Ovary (tissue), 7 donors: ENCODE measurements at regions not wholly inside any gene's neighbourhood (a gene's known extent, or its start where the extent isn't known, plus 50 kb on each side); places are given as distances from the start of the nearest gene placed in this dataset.
"Not testable (repeated sequence)": the region's sequence is repeated elsewhere in the genome, so short reads cannot be mapped to it uniquely, and the experiment has no call there.

Experiments used
- DNase-seq, 5 donors: peaks; one replicate each; pipeline ENCODE4 v3.0.0-alpha.2; 2019 to 2020
- H3K27ac ChIP-seq, 2 donors: fragments of 200-600 bp; one replicate each; pipeline versions ENCODE4 v1.5.1 to v1.8.0; 2019 to 2022
- H3K27me3 ChIP-seq: fragments of 200-600 bp; one replicate; pipeline ENCODE4 v1.8.0; 2022
- H3K36me3 ChIP-seq: fragments of 200-600 bp; sonication (generic); one replicate; pipeline ENCODE4 v1.5.1; 2019
- H3K4me1 ChIP-seq: one replicate; pipeline ENCODE4 v1.8.1; 2013; ENCODE audit warnings: mild to moderate bottlenecking, moderate library complexity; ENCODE audit not compliant: insufficient read depth
- H3K4me3 ChIP-seq: fragments of 200-600 bp; sonication (generic); one replicate; pipeline ENCODE4 v1.5.1; 2017
- H3K9me3 ChIP-seq, 2 donors: fragments of 200-600 bp in 1 of 2; sonication (generic) in 1 of 2; one replicate each; pipeline versions ENCODE4 v1.5.1 to v1.8.1; 2013 to 2019; ENCODE audit warnings: mild to moderate bottlenecking in 1 of 2, moderate library complexity in 1 of 2
- WGBS, 3 donors: extraction: QIAGEN DNeasy Blood & Tissue Kit in 1 of 3; methylation state at CpG; one replicate each; pipeline versions ENCODE4 v1.1.5 to v1.1.7; 2013 to 2017; 5-methylcytosine and 5-hydroxymethylcytosine counted together
- intact Hi-C, 4 donors: fragments of 100-400 bp; cut with DNase I; formaldehyde crosslinking; loops; one replicate each; pipeline versions ENCODE4 v1.11.0 to v1.15.1; 2022 to 2023
- donor health status: DM: no; HTN: no; CAD: no; lungs with moderate emphysema.
- donor health status: DM: no; HTN: no; CAD: no.
- donor health status: Bipolar disorder and iron deficiency.
- donor health status: DM: no; HTN: no; CAD: no.
- donor health status: DM: yes; HTN: yes; CAD: no.

DNA sequence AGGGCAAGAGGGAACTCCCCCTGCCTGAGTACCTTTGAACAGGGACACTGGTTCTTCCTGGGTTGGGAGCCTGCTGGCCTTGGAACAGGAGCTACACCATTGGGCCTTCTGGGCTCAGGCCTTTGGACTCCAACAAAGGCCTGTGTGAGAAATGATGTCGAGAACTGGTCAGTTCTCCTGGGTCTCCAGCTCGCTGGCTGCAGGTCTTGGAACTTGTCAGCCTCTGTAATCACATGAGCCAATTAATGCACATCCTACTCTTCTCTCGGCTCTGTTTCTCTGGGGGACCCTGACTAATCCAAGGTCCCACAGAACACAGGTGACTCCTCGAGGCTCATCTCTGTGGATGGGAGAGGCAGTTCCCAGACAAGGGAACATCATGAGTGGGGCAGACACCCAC lies 104.7 kb upstream of the PLGLB2 start:
- H3K27ac ChIP-seq, H3K4me1 ChIP-seq, DNase-seq, intact Hi-C loops, H3K36me3 ChIP-seq, H3K4me3 ChIP-seq, H3K27me3 ChIP-seq, H3K9me3 ChIP-seq: not testable (repeated sequence)
- 100% methylated on average over 2 to 4 of the region's 4 CpGs for WGBS, 3 donors

DNA sequence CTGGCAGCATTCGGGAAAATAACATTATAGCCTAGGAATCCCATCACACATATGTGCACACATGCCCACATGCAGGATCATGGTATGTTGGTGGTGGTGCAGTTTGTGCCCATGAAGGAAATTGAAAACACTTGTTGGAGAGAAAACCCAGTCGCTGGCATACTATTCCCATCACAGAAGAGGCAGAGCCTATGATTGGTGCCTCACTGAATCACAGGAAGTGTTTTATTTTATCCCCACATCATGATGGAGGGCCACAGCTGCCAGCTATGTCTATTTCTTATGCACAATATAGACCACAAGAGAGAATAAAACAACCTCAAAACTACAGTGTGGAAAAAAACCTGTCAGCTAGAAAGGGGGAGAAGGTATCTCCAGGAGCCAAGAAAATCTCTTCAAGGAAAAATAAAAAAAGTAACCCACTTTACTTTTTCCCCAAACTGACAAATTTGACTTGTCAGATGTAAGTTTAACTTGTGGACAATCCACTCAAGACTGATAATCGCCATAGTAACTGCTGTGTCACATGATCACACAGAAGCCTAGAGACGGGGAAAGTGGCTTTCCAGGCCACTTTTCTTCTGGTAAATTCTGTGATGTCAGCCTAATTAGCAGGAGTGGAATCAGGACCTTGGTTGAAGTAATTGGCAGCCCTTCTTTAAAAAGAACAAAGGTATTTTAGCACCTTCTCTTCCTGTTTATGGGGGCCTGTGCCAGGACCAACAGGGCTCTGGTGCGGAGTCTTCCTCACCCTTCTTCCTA lies 100.0 kb upstream of the PLGLB2 start:
- H3K4me1 ChIP-seq, H3K9me3 ChIP-seq, H3K27me3 ChIP-seq, H3K27ac ChIP-seq, intact Hi-C loops, DNase-seq, H3K36me3 ChIP-seq, H3K4me3 ChIP-seq: not testable (repeated sequence)
- WGBS, 3 donors: 64 to 68% (median 66%) methylated on average over 3 of the region's 5 CpGs

DNA sequence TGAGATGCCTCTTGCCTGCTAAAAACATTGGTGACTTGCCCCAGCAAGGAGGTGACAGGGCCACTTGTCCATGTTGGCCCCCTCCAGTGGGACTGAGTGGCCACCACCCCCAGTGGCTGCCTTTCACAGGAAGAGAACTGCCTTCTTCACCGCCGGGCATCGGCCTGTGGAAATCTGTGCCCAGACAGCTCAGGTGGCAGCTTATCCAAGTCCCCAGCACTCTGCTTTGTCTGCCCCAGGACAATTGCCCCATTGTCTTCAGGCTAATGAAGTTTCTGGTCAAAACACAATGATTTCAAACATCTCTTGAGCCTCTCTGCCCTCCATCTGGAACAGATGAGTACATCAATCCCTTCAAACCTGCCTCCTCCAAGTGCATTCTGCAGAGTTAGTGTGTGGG lies 99.1 kb upstream of the PLGLB2 start:
- H3K36me3 ChIP-seq, H3K27ac ChIP-seq, H3K4me1 ChIP-seq, DNase-seq, H3K4me3 ChIP-seq, intact Hi-C loops, H3K27me3 ChIP-seq, H3K9me3 ChIP-seq: not testable (repeated sequence)
- no CpG with 5 or more reads among the region's 3 CpGs for WGBS, 3 donors

- DNase-seq, intact Hi-C loops, H3K4me1 ChIP-seq, H3K27ac ChIP-seq, H3K27me3 ChIP-seq, H3K36me3 ChIP-seq, H3K9me3 ChIP-seq, H3K4me3 ChIP-seq: not testable (repeated sequence)
- WGBS, 3 donors: 66 to 99% (median 93%) methylated on average over 3 of the region's 3 CpGs
Measured at GRCh38 chr2:87649871-87650270, 98.0 kb upstream of the PLGLB2 start.

- H3K27me3 ChIP-seq, H3K36me3 ChIP-seq, intact Hi-C loops, DNase-seq, H3K4me1 ChIP-seq, H3K27ac ChIP-seq, H3K9me3 ChIP-seq, H3K4me3 ChIP-seq: not testable (repeated sequence)
- WGBS, 3 donors: 100% methylated on average over 2 of the region's 2 CpGs; no CpG with 5 or more reads in 2 of the 3 donors
Measured at GRCh38 chr2:87650837-87651236, 97.0 kb upstream of the PLGLB2 start.

DNA sequence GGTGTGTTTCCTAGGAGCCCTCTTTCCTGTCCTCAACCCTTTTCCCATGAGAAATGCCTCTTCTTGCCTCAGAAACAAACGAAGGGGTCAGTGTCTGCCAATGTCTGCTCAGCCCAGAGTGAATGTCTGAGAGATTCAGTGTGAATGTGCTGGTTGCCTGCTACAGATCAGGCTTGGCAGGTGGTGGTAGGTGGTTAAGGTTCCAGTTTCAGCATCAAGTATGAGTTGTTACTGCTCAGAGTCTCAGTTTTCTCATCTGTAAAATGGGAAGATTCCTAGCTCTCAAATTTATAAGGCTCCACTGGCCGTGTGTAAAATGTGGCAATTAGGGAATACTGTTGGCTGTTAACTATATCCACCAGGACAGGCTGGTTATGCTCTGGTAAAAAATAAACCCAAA lies 96.3 kb upstream of the PLGLB2 start:
- DNase-seq, H3K36me3 ChIP-seq, H3K27ac ChIP-seq, H3K4me1 ChIP-seq, intact Hi-C loops, H3K9me3 ChIP-seq, H3K4me3 ChIP-seq, H3K27me3 ChIP-seq: not testable (repeated sequence)
- WGBS, 3 donors: 90 to 93% (median 92%) methylated on average over 2 of the region's 2 CpGs

DNA sequence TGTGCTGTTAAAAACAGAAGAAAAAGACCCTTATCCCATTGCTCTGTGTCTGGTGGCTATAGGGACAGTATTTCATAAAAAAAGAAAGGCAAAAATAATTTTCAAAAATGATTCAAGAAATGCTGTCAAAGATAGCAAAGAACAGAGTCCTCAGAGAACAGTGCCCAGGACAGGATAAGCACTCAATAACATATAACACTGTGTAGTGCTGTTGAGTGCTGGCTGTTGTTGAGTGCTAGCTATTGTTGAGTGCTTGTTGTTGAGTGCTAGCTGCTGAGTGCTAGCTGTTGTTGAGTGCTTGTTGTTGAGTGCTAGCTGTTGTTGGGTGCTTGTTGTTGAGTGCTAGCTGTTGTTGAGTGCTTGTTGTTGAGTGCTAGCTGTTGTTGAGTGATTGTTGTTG lies 94.5 kb upstream of the PLGLB2 start:
- intact Hi-C loops, H3K27me3 ChIP-seq, H3K9me3 ChIP-seq, H3K36me3 ChIP-seq, DNase-seq, H3K4me3 ChIP-seq, H3K27ac ChIP-seq, H3K4me1 ChIP-seq: not testable (repeated sequence)

DNA sequence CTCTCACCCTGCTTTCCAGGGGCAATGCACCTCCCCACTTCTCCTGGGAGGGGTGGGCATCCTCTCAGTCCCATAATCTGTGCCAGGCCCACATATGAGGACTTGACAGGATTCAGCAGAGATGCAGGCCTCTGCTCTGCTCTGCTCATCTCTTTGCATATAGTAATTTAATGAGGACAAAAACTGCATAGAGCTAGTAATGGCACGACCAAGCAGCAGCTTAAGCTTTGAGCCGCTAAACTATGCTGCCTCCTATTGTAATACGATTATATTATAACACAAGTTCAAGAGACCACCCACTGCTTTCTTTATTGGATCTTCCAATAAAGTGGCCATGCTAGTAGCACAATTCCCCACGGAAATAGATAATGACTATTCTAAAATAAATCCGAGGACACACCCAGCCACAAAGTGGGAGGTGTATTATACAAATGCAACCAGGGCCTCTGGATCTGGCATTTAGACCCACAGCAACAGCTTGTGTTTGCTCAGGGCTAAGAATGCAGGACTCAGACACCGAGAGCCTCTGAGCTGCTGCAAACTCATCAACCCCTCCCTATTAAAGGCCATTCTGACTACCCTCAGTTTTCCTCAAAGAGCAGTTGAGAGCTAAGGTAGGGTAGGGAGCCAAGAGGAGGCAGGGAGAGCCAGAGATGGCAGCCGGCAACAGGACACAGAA lies 93.6 kb upstream of the PLGLB2 start:
- H3K27me3 ChIP-seq, H3K36me3 ChIP-seq, DNase-seq, H3K9me3 ChIP-seq, intact Hi-C loops, H3K4me1 ChIP-seq, H3K4me3 ChIP-seq, H3K27ac ChIP-seq: not testable (repeated sequence)
- 62 to 87% (median 62%) methylated on average over 5 to 7 of the region's 7 CpGs for WGBS, 3 donors

GRCh38 chr2:87657915-87658314 lies 90.0 kb upstream of the PLGLB2 start:
- H3K27me3 ChIP-seq, DNase-seq, H3K27ac ChIP-seq, H3K9me3 ChIP-seq, H3K36me3 ChIP-seq, H3K4me3 ChIP-seq, intact Hi-C loops, H3K4me1 ChIP-seq: not testable (repeated sequence)
- 26 to 65% (median 62%) methylated on average over 1 to 2 of the region's 2 CpGs for WGBS, 3 donors

- H3K27ac ChIP-seq, H3K4me3 ChIP-seq, H3K36me3 ChIP-seq, H3K27me3 ChIP-seq, DNase-seq, intact Hi-C loops, H3K9me3 ChIP-seq, H3K4me1 ChIP-seq: not testable (repeated sequence)
- WGBS, 3 donors: 92 to 100% methylated on average over 2 to 3 of the region's 7 CpGs; no CpG with 5 or more reads in 1 of the 3 donors
Measured at GRCh38 chr2:87658357-87658756, 89.5 kb upstream of the PLGLB2 start.

GRCh38 chr2:87658976-87659375 lies 88.9 kb upstream of the PLGLB2 start:
- H3K4me3 ChIP-seq, H3K27me3 ChIP-seq, H3K36me3 ChIP-seq, H3K9me3 ChIP-seq, H3K4me1 ChIP-seq, DNase-seq, H3K27ac ChIP-seq, intact Hi-C loops: not testable (repeated sequence)
- WGBS, 3 donors: 73 to 97% (median 84%) methylated on average over 4 to 6 of the region's 6 CpGs

DNA sequence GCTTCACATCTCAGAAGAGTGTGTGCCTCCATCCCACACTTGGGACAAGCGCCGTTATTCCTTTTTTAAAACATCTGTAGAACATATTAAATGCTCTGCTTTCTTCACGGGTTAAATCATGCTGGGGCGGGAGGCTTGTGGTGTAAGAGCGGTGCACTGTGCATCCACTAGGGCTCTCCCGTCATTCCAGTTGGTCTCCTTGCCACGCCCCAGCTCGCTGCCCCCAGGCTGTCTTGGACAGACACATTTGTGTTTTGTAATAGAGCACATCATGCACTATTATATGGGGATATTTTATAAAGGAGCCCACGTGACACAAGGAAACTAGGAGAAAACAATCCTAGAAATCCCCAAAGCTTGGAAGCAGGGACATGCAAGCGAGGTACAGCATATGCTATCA lies 87.7 kb upstream of the PLGLB2 start:
- H3K4me3 ChIP-seq, H3K4me1 ChIP-seq, intact Hi-C loops, H3K27ac ChIP-seq, DNase-seq, H3K27me3 ChIP-seq, H3K9me3 ChIP-seq, H3K36me3 ChIP-seq: not testable (repeated sequence)
- 86 to 99% (median 95%) methylated on average over 7 to 10 of the region's 10 CpGs for WGBS, 3 donors
